BJ (cell line): ENCODE measurements at regions not wholly inside any gene's neighbourhood (a gene's known extent, or its start where the extent isn't known, plus 50 kb on each side); places are given as distances from the start of the nearest gene placed in this dataset.

Experiments used
- CTCF ChIA-PET: fragments of 350-600 bp; formaldehyde crosslinking; extraction: SDS; loops from one replicate; lab custom pipeline; 2021; ENCODE audit warnings: antibody characterized with exemption, inconsistent platforms; lab: Yijun Ruan, JAX
- POLR2A ChIA-PET: fragments of 300-600 bp; sonication (Branson Sonifier 250); formaldehyde crosslinking; extraction: SDS; loops from one replicate; lab custom pipeline; 2021; ENCODE audit warnings: antibody characterized with exemption; lab: Charles Lee
- DNase-seq: peaks from one replicate; pipeline ENCODE4 v3.0.0-alpha.2; 2011; ENCODE audit warnings: low read depth
- H3K27me3 ChIP-seq: 2 replicates; pipeline ENCODE4 v1.6.0; 2011; ENCODE audit warnings: low read length; ENCODE audit not compliant: control insufficient read depth, insufficient read depth
- H3K36me3 ChIP-seq: 2 replicates; pipeline ENCODE4 v1.5.1; 2011; ENCODE audit warnings: low read length; ENCODE audit not compliant: control insufficient read depth, insufficient read depth
- H3K4me3 ChIP-seq: 2 replicates; pipeline ENCODE4 v1.5.1; 2011; ENCODE audit warnings: low read depth, mild to moderate bottlenecking, control low read depth, low read length
- CTCF ChIP-seq: IDR thresholded peaks from 2 replicates; pipeline ENCODE4 v1.5.1; 2011; ENCODE audit warnings: low read depth, mild to moderate bottlenecking, control low read depth, inconsistent platforms, low read length, moderate library complexity; ENCODE audit not compliant: insufficient read depth

GRCh38 chr11:86161336-86161735 lies 83.2 kb upstream of the EED start:
- DNase-seq = no peak
- no peaks in the 10 kb centered on the region for H3K36me3 ChIP-seq
- ChIA-PET CTCF (interaction anchor here (1.2 to 1.5 kb wide), 2 partner anchors 13 to 19 kb away, joined by 3 to 5 read pairs; no protein-coding TSS in a partner anchor), POLR2A (no interaction called here)
- no peaks in the 10 kb centered on the region for H3K27me3 ChIP-seq
- no peak for TF ChIP-seq CTCF
- H3K4me3 ChIP-seq = no peak overlapping the region

GRCh38 chr11:86160541-86161149 lies 83.9 kb upstream of the EED start:
- Histone ChIP-seq H3K27me3 (no peaks in the 10 kb centered on the region), H3K4me3 (no peak overlapping the region), H3K36me3 (no peaks in the 10 kb centered on the region)
- no peak for DNase-seq
- ChIA-PET POLR2A (interaction anchor here (0.9 kb wide), 1 partner anchor 10 kb away, joined by 6 read pairs; no protein-coding TSS in a partner anchor), CTCF (interaction anchor here (1.5 kb wide), 1 partner anchor 18 kb away, joined by 5 read pairs; no protein-coding TSS in a partner anchor)
- TF ChIP-seq CTCF = no peak

GRCh38 chr11:86159581-86159891 lies 85.0 kb upstream of the EED start:
- Histone ChIP-seq H3K36me3 (no peaks in the 10 kb centered on the region), H3K4me3 (no peak overlapping the region), H3K27me3 (no peaks in the 10 kb centered on the region)
- no peak for TF ChIP-seq CTCF
- POLR2A ChIA-PET = no interaction called here
- CTCF ChIA-PET = no interaction called here
- DNase-seq = no peak

- Histone ChIP-seq H3K36me3 (no peaks in the 10 kb centered on the region), H3K27me3 (no peaks in the 10 kb centered on the region), H3K4me3 (no peak overlapping the region)
- TF ChIP-seq CTCF = no peak
- POLR2A ChIA-PET = no interaction called here
- CTCF ChIA-PET = no interaction called here
- DNase-seq = no peak
Measured at GRCh38 chr11:86158704-86159580, 85.6 kb upstream of the EED start.

- no peak overlapping the region for H3K4me3 ChIP-seq
- no peak for TF ChIP-seq CTCF
- no peak for DNase-seq
- H3K36me3 ChIP-seq = no peaks in the 10 kb centered on the region
- ChIA-PET CTCF (no interaction called here), POLR2A (no interaction called here)
- H3K27me3 ChIP-seq = no peaks in the 10 kb centered on the region
Measured at GRCh38 chr11:86157797-86158378, 86.7 kb upstream of the EED start.
